Tibial nerve (tissue), 4 donors: ENCODE measurements at regions not wholly inside any gene's neighbourhood (a gene's known extent, or its start where the extent isn't known, plus 50 kb on each side); places are given as distances from the start of the nearest gene placed in this dataset.

Source experiments
- DNase-seq, 2 donors: peaks; one replicate each; pipeline ENCODE4 v3.0.0-alpha.2; 2019; ENCODE audit warnings: low spot score in 2 of 2
- H3K27ac ChIP-seq, 4 donors: fragments of 200-600 bp; sonication (generic) in 3 of 4; one replicate each; pipeline ENCODE4 v1.5.1; 2017 to 2019; ENCODE audit warnings: mild to moderate bottlenecking in 1 of 4
- H3K27me3 ChIP-seq, 2 donors: fragments of 200-600 bp; sonication (generic) in 1 of 2; one replicate each; pipeline versions ENCODE4 v1.5.1 to v1.6.0; 2017 to 2019
- H3K36me3 ChIP-seq, 3 donors: fragments of 200-600 bp; sonication (generic); one replicate each; pipeline ENCODE4 v1.5.1; 2018 to 2019
- H3K4me1 ChIP-seq, 4 donors: fragments of 200-600 bp; sonication (generic) in 3 of 4; one replicate each; pipeline ENCODE4 v1.5.1; 2017 to 2019
- H3K4me3 ChIP-seq, 4 donors: fragments of 200-600 bp; sonication (generic) in 3 of 4; one replicate each; pipeline ENCODE4 v1.5.1; 2017 to 2019; ENCODE audit warnings: mild to moderate bottlenecking in 1 of 4, moderate library complexity in 1 of 4
- H3K9me3 ChIP-seq, 4 donors: fragments of 200-600 bp; sonication (generic) in 3 of 4; one replicate each; pipeline ENCODE4 v1.5.1; 2017 to 2019
- CTCF ChIP-seq, 5 experiments: fragments of 200-600 bp in 3 of 5; fragments of 450-650 bp in 2 of 5; sonication (generic) in 3 of 5; IDR thresholded peaks; one replicate each; pipeline ENCODE4 v1.5.1; 2016 to 2019; ENCODE audit warnings: antibody characterized with exemption in 5 of 5, mild to moderate bottlenecking in 3 of 5, moderate library complexity in 2 of 5
- EP300 ChIP-seq, 2 donors: sonication (generic); formaldehyde crosslinking; IDR thresholded peaks; one replicate each; pipeline ENCODE4 v1.6.1; 2017; ENCODE audit warnings: antibody characterized with exemption in 2 of 2, mild to moderate bottlenecking in 1 of 2
- POLR2A ChIP-seq, 2 donors: fragments of 450-650 bp; IDR thresholded peaks; one replicate each; pipeline ENCODE4 v1.6.1; 2017; ENCODE audit warnings: antibody characterized with exemption in 2 of 2, mild to moderate bottlenecking in 2 of 2, moderate library complexity in 2 of 2
- WGBS, 2 donors: methylation state at CpG; one replicate each; pipeline ENCODE4 v1.1.5; 2018; 5-methylcytosine and 5-hydroxymethylcytosine counted together

- no peak overlapping the region for H3K4me3 ChIP-seq
- H3K36me3 ChIP-seq: no peaks in the 10 kb centered on the region
- DNase-seq: no peak
- H3K27ac ChIP-seq: no peak overlapping the region
- no peaks in the 10 kb centered on the region for H3K27me3 ChIP-seq
- TF ChIP-seq POLR2A (IDR thresholded peaks at IDR 0.05) (no peak), CTCF (IDR thresholded peaks at IDR 0.05) (no peak), EP300 (IDR thresholded peaks at IDR 0.05) (no peak)
- H3K4me1 ChIP-seq: no peaks in the 10 kb centered on the region
- WGBS, 2 donors: 67 to 69% methylated on average over 2 of the region's 2 CpGs
- H3K9me3 ChIP-seq: no peaks in the 10 kb centered on the region
Measured at GRCh38 chr11:81332276-81332675, 1401.4 kb downstream of the FAM181B start.

DNA sequence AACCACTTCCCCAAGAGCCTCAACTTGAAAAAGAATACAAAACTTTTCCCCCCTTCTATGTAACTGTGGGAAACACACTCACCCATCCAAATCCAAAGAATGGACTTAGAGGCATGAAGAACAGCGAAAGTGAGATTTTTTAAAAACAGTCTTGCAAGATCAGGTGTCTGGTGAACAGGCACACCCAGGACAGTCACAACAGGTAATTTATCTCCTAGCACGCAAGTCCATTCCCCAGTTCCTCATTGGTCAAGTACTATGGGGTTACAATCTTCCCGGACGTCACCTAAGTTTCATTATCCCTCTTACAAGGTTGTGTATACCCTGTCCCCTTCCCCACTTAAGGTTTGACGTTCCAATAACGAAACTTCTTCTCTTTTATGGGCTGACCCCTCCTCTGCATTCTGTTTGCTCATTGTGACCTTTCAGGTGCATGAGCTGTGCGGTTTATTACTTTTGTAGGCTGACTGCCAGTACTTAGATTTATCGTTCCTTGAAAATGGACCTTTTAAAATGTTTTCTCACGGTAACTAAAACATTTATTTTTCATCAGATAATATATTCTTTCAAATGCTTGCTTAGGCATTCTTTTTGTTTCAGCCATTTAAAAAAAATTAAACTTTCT, 1401.9 kb downstream of the FAM181B start:
- no peaks in the 10 kb centered on the region for H3K4me1 ChIP-seq
- WGBS, 2 donors: 73 to 75% methylated on average over 9 of the region's 9 CpGs
- no peaks in the 10 kb centered on the region for H3K9me3 ChIP-seq
- H3K27ac ChIP-seq: no peak overlapping the region
- DNase-seq: no peak
- no peak overlapping the region for H3K4me3 ChIP-seq
- no peaks in the 10 kb centered on the region for H3K27me3 ChIP-seq
- no peak for TF ChIP-seq POLR2A (IDR thresholded peaks at IDR 0.05)
- no peak for TF ChIP-seq CTCF (IDR thresholded peaks at IDR 0.05)
- TF ChIP-seq EP300 (IDR thresholded peaks at IDR 0.05): no peak
- H3K36me3 ChIP-seq: no peaks in the 10 kb centered on the region

DNA sequence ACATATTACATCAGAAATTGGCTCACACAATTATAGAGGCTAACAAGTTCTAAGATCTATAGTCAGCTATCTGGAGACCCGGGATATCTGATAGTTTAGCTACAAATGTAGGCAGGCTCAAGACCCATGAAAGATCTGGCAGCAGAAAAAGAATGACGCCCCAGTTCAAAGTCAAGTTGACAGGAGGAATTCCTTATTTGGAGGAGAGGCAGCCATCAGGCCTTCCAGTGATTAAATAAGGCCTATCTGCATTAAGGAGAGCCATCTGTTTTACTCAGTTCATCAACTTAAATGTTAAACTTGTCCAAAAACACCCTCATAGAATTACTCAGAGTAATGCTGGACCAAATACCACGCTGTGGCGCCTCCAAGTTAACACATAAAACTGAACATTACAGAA, 1402.6 kb downstream of the FAM181B start:
- Histone ChIP-seq H3K4me3 (no peak overlapping the region), H3K27me3 (no peaks in the 10 kb centered on the region), H3K4me1 (no peaks in the 10 kb centered on the region), H3K27ac (no peak overlapping the region), H3K9me3 (no peaks in the 10 kb centered on the region), H3K36me3 (no peaks in the 10 kb centered on the region)
- 90% methylated on average over 4 of the region's 4 CpGs for WGBS, 2 donors
- TF ChIP-seq POLR2A (IDR thresholded peaks at IDR 0.05): no peak
- TF ChIP-seq CTCF (IDR thresholded peaks at IDR 0.05): no peak
- no peak for TF ChIP-seq EP300 (IDR thresholded peaks at IDR 0.05)
- DNase-seq: no peak

DNA sequence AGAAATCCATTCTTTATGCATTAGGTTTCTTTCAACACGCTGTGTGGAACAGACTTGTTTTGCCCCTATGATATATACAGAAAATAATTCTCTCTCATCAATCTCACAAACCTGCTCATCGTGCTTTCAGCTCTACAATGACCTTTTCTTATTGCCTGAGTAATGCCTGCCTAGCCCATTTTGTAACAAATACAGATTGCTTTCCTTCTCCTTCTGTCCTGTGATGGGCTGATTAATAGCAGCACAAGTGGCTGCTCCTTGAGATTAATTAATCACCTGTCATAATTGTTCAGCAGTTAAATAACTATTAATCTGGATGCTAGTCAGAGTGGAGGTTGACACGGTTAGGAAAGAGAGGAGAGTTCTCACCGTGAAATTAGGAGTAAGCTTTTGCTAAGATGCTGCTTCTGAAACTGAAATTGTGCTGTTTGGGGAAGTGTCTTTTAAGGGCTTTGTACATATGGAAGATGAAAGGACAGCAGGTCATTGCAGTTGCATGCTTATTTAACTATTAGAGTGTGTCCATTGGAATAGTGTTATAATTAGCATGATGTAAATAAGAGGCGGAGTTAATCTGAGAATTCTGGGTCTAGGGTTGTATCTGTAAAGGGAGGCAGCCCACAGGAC, 1430.5 kb downstream of the FAM181B start:
- TF ChIP-seq EP300 (IDR thresholded peaks at IDR 0.05): no peak
- TF ChIP-seq POLR2A (IDR thresholded peaks at IDR 0.05): no peak
- TF ChIP-seq CTCF (IDR thresholded peaks at IDR 0.05): no peak
- Histone ChIP-seq H3K36me3 (no peaks in the 10 kb centered on the region), H3K27me3 (no peaks in the 10 kb centered on the region), H3K9me3 (no peaks in the 10 kb centered on the region), H3K4me3 (no peak overlapping the region), H3K27ac (no peak overlapping the region), H3K4me1 (no peaks in the 10 kb centered on the region)
- 71 to 73% methylated on average over 5 of the region's 5 CpGs for WGBS, 2 donors
- no peak for DNase-seq

- Histone ChIP-seq H3K36me3 (no peaks in the 10 kb centered on the region), H3K27me3 (no peaks in the 10 kb centered on the region), H3K27ac (no peak overlapping the region), H3K9me3 (no peaks in the 10 kb centered on the region), H3K4me3 (no peak overlapping the region), H3K4me1 (no peaks in the 10 kb centered on the region)
- TF ChIP-seq CTCF (IDR thresholded peaks at IDR 0.05): no peak
- TF ChIP-seq POLR2A (IDR thresholded peaks at IDR 0.05): no peak
- no peak for TF ChIP-seq EP300 (IDR thresholded peaks at IDR 0.05)
- WGBS, 2 donors: 72 to 76% methylated on average over 6 of the region's 6 CpGs
- no peak for DNase-seq
Measured at GRCh38 chr11:81301166-81301830, 1432.4 kb downstream of the FAM181B start.
